Astrocyte (in vitro differentiated cells and primary cell): ENCODE measurements at regions not wholly inside any gene's neighbourhood (a gene's known extent, or its start where the extent isn't known, plus 50 kb on each side); places are given as distances from the start of the nearest gene placed in this dataset.

ENCODE experiments used
- DNase-seq: peaks from one replicate; pipeline ENCODE4 v3.0.0-alpha.2; 2010; ENCODE audit warnings: low read depth
- FAIRE-seq: peaks from 2 replicates; lab custom pipeline; 2011; peaks lifted over from hg19 to GRCh38; lab: Jason Lieb, UNC
- H2AFZ ChIP-seq: 2 replicates; pipeline ENCODE4 v1.6.0; 2012; ENCODE audit warnings: low read depth, low read length, inconsistent platforms
- H3K27ac ChIP-seq: 2 replicates; pipeline ENCODE4 v1.5.1; 2011; ENCODE audit warnings: low read depth, low read length, inconsistent platforms
- H3K27me3 ChIP-seq: 2 replicates; pipeline ENCODE4 v1.6.0; 2011; ENCODE audit warnings: low read length, inconsistent platforms; ENCODE audit not compliant: insufficient read depth
- H3K36me3 ChIP-seq: 2 replicates; pipeline ENCODE4 v1.5.1; 2011; ENCODE audit warnings: low read length, inconsistent platforms; ENCODE audit not compliant: insufficient read depth
- H3K4me1 ChIP-seq: 2 replicates; pipeline ENCODE4 v1.5.1; 2011; ENCODE audit warnings: low read length, inconsistent platforms; ENCODE audit not compliant: insufficient read depth
- H3K4me2 ChIP-seq: 2 replicates; pipeline ENCODE4 v1.6.0; 2012; ENCODE audit warnings: low read length, inconsistent platforms
- H3K4me3 ChIP-seq: 2 replicates; pipeline ENCODE4 v1.5.1; 2011; ENCODE audit warnings: low read depth, mild to moderate bottlenecking, low read length, inconsistent platforms; ENCODE audit not compliant: insufficient read depth
- H3K79me2 ChIP-seq: 2 replicates; pipeline ENCODE4 v1.6.0; 2012; ENCODE audit warnings: mild to moderate bottlenecking, low read length, inconsistent platforms; ENCODE audit not compliant: insufficient read depth
- H3K9ac ChIP-seq: 2 replicates; pipeline ENCODE4 v1.6.0; 2012; ENCODE audit warnings: mild to moderate bottlenecking, low read length, inconsistent platforms
- H3K9me3 ChIP-seq: 2 replicates; pipeline ENCODE4 v1.5.1; 2012; ENCODE audit warnings: low read depth, mild to moderate bottlenecking, low read length, inconsistent platforms; ENCODE audit not compliant: insufficient read depth
- H4K20me1 ChIP-seq: 2 replicates; pipeline ENCODE4 v1.6.0; 2012; ENCODE audit warnings: low read length, inconsistent platforms; ENCODE audit not compliant: insufficient read depth
- H3K27ac Mint-ChIP-seq: one replicate; pipeline ENCODE4 v1.8.0; 2021; ENCODE audit warnings: mild to moderate bottlenecking, mixed read lengths; ENCODE audit not compliant: unreplicated experiment
- H3K27me3 Mint-ChIP-seq: one replicate; pipeline ENCODE4 v1.8.0; 2021; ENCODE audit warnings: low read depth, mixed read lengths; ENCODE audit not compliant: unreplicated experiment
- H3K36me3 Mint-ChIP-seq: one replicate; pipeline ENCODE4 v1.8.0; 2021; ENCODE audit warnings: low read depth, mixed read lengths; ENCODE audit not compliant: unreplicated experiment
- H3K4me1 Mint-ChIP-seq: one replicate; pipeline ENCODE4 v1.8.0; 2021; ENCODE audit warnings: low read depth, mixed read lengths; ENCODE audit not compliant: unreplicated experiment
- H3K4me3 Mint-ChIP-seq: one replicate; pipeline ENCODE4 v1.8.0; 2021; ENCODE audit warnings: mild to moderate bottlenecking, moderate library complexity, mixed read lengths; ENCODE audit not compliant: unreplicated experiment
- H3K9me3 Mint-ChIP-seq: one replicate; pipeline ENCODE4 v1.8.0; 2021; ENCODE audit warnings: mild to moderate bottlenecking, mixed read lengths; ENCODE audit not compliant: unreplicated experiment
- EZH2 ChIP-seq: IDR thresholded peaks from 2 replicates; pipeline ENCODE4 v1.6.1; 2012; ENCODE audit warnings: mild to moderate bottlenecking, low read length, inconsistent platforms; ENCODE audit not compliant: insufficient read depth
- TF ChIP-seq, protein P1 (sequence below): IDR thresholded peaks from 2 replicates; pipeline ENCODE4 v1.5.1; 2011; ENCODE audit warnings: low read depth, mild to moderate bottlenecking, inconsistent platforms, low read length, moderate library complexity; ENCODE audit not compliant: insufficient read depth

DNA sequence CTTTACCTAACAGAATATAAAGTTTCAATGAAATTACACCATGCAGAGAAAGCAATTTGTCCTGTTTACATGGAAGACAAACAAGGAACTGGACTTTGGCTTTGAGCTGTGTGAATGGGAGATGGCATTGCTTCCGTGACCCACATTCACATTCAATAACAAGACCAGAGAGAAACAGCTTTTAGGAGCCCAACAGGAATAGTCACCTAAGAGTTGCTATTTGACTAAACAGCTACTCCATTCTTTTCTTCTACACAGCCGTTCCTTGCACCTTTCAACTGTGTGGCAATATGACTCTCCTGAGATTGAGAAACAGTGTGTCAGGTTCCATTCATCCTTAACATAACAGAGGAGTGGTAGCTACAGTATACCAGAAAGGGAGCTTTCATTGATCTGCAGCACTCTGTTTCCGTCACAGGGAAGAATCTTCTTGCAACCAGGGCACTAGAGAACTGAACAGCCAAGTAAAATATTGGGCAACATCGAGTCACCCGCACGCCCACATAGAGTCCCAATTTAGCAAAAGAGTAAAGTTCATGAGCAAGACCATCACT, 355.1 kb downstream of the HAO1 start:
- TF ChIP-seq, protein P1, sequence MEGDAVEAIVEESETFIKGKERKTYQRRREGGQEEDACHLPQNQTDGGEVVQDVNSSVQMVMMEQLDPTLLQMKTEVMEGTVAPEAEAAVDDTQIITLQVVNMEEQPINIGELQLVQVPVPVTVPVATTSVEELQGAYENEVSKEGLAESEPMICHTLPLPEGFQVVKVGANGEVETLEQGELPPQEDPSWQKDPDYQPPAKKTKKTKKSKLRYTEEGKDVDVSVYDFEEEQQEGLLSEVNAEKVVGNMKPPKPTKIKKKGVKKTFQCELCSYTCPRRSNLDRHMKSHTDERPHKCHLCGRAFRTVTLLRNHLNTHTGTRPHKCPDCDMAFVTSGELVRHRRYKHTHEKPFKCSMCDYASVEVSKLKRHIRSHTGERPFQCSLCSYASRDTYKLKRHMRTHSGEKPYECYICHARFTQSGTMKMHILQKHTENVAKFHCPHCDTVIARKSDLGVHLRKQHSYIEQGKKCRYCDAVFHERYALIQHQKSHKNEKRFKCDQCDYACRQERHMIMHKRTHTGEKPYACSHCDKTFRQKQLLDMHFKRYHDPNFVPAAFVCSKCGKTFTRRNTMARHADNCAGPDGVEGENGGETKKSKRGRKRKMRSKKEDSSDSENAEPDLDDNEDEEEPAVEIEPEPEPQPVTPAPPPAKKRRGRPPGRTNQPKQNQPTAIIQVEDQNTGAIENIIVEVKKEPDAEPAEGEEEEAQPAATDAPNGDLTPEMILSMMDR, result no peak
- no peak for TF ChIP-seq EZH2
- Mint-ChIP-seq H3K9me3 (peaks cover 3% of the 10 kb centered on the region), H3K36me3 (no peaks in the 10 kb centered on the region), H3K27ac (no peak overlapping the region), H3K4me1 (peaks cover 4% of the 10 kb centered on the region), H3K4me3 (no peak overlapping the region), H3K27me3 (no peaks in the 10 kb centered on the region)
- Histone ChIP-seq H3K4me1 (no peaks in the 10 kb centered on the region), H3K9ac (no peak overlapping the region), H2AFZ (no peak overlapping the region), H3K36me3 (no peaks in the 10 kb centered on the region), H3K27me3 (no peaks in the 10 kb centered on the region), H3K4me3 (no peak overlapping the region), H3K4me2 (no peak overlapping the region), H3K79me2 (no peaks in the 10 kb centered on the region), H3K9me3 (no peaks in the 10 kb centered on the region), H4K20me1 (no peaks in the 10 kb centered on the region), H3K27ac (no peak overlapping the region)
- FAIRE-seq (no peak), DNase-seq (no peak)

DNA sequence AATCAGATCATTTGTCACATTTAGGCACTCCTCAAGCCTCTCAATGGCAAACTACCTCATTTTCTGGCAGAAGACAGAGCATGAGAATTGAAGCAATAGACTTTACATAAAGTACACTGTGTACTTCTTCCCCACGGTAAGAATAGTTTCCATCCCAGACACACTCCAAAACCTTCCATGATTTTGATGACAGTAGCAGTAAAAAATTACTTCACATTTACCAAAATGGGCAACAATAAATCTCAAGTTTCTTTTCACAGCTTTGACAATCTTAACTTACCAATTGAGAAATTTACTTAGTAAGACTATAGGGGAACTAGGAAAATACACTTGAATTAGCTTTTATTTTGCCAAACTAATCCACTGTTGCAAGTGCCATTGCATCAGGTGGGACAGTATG, 353.8 kb downstream of the HAO1 start:
- H3K4me1 Mint-ChIP-seq, result no peaks in the 10 kb centered on the region
- no peak overlapping the region for H3K27ac Mint-ChIP-seq
- Histone ChIP-seq H3K9me3 (no peaks in the 10 kb centered on the region), H3K4me2 (no peak overlapping the region), H3K4me1 (no peaks in the 10 kb centered on the region), H3K79me2 (no peaks in the 10 kb centered on the region), H3K9ac (no peak overlapping the region), H2AFZ (no peak overlapping the region), H3K4me3 (no peak overlapping the region), H3K36me3 (no peaks in the 10 kb centered on the region), H3K27me3 (no peaks in the 10 kb centered on the region), H3K27ac (no peak overlapping the region), H4K20me1 (no peaks in the 10 kb centered on the region)
- no peak for DNase-seq
- FAIRE-seq, result no peak
- no peaks in the 10 kb centered on the region for H3K27me3 Mint-ChIP-seq
- no peaks in the 10 kb centered on the region for H3K36me3 Mint-ChIP-seq
- no peak for TF ChIP-seq EZH2
- TF ChIP-seq, protein P1, result no peak
- H3K9me3 Mint-ChIP-seq, result peaks cover 6% of the 10 kb centered on the region
- H3K4me3 Mint-ChIP-seq, result no peak overlapping the region

DNA sequence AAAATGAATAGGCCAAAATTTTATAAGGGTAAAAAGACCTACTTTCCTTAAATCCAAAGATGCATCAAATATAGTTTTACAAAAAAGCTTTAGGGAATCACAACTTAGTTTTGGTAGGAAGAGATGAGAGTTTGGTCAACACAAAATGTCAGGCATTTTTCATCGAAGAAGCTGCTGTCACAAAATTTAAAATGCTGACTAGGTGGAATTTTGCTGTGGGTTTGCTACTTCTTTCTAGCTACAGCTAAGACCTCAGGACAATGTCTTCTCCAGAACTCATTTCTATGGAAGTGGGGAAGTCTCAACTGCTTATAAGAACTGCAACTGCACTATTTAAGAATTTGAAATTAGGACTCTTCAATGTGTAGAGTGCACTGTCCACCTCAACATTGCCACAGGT, 351.1 kb downstream of the HAO1 start:
- no peak overlapping the region for H2AFZ ChIP-seq
- no peaks in the 10 kb centered on the region for H3K9me3 ChIP-seq
- no peaks in the 10 kb centered on the region for H4K20me1 ChIP-seq
- no peaks in the 10 kb centered on the region for H3K4me1 Mint-ChIP-seq
- no peaks in the 10 kb centered on the region for H3K4me1 ChIP-seq
- no peak overlapping the region for H3K4me3 Mint-ChIP-seq
- H3K27ac ChIP-seq, result no peak overlapping the region
- H3K27me3 Mint-ChIP-seq, result no peaks in the 10 kb centered on the region
- H3K36me3 Mint-ChIP-seq, result no peaks in the 10 kb centered on the region
- no peaks in the 10 kb centered on the region for H3K27me3 ChIP-seq
- no peaks in the 10 kb centered on the region for H3K79me2 ChIP-seq
- TF ChIP-seq, protein P1, result no peak
- TF ChIP-seq EZH2, result no peak
- FAIRE-seq (no peak), DNase-seq (no peak)
- no peak overlapping the region for H3K27ac Mint-ChIP-seq
- no peak overlapping the region for H3K4me2 ChIP-seq
- no peaks in the 10 kb centered on the region for H3K36me3 ChIP-seq
- H3K9me3 Mint-ChIP-seq, result peaks cover 5% of the 10 kb centered on the region
- H3K9ac ChIP-seq, result no peak overlapping the region
- H3K4me3 ChIP-seq, result no peak overlapping the region
